Activated CD8-positive, alpha-beta memory T cell treated with anti-CD3 and anti-CD28 coated beads, Interleukin-2, amount 10 ng/mL, durations not matched to agents 7 days and 5 days (primary cell): ENCODE measurements at regions not wholly inside any gene's neighbourhood (a gene's known extent, or its start where the extent isn't known, plus 50 kb on each side); places are given as distances from the start of the nearest gene placed in this dataset.

Experiments used
- ATAC-seq: fragments of 150-1000 bp; cut with Tn5 transposase; one replicate; pipeline ENCODE4 v1.10.0; 2021; ENCODE audit warnings: moderate library complexity
- CTCF ChIA-PET: fragments of 350-600 bp; sonication (Branson Sonifier 250); formaldehyde crosslinking; loops from one replicate; lab custom pipeline; 2021; ENCODE audit warnings: antibody characterized with exemption; lab: Charles Lee
- DNase-seq: peaks from one replicate; pipeline ENCODE4 v3.0.0-alpha.2; 2020
- H3K27ac Mint-ChIP-seq: one replicate; pipeline ENCODE4 v1.8.0; 2021; ENCODE audit warnings: mild to moderate bottlenecking, mixed read lengths
- H3K27me3 Mint-ChIP-seq: one replicate; pipeline ENCODE4 v1.8.0; 2021; ENCODE audit warnings: mixed read lengths
- H3K36me3 Mint-ChIP-seq: one replicate; pipeline ENCODE4 v1.8.0; 2021; ENCODE audit warnings: mild to moderate bottlenecking, mixed read lengths
- H3K4me1 Mint-ChIP-seq: one replicate; pipeline ENCODE4 v1.8.0; 2021; ENCODE audit warnings: mixed read lengths
- H3K4me3 Mint-ChIP-seq: one replicate; pipeline ENCODE4 v1.8.0; 2021; ENCODE audit warnings: mild to moderate bottlenecking, moderate library complexity, mixed read lengths
- H3K9me3 Mint-ChIP-seq: one replicate; pipeline ENCODE4 v1.8.0; 2022; ENCODE audit warnings: low read depth, mixed read lengths

GRCh38 chr14:76264384-76264783 lies 111.6 kb upstream of the ESRRB start:
- ATAC-seq: no peak
- DNase-seq: no peak
- Mint-ChIP-seq H3K36me3 (no peaks in the 10 kb centered on the region), H3K27me3 (peaks cover 17% of the 10 kb centered on the region), H3K4me3 (no peak overlapping the region), H3K9me3 (no peaks in the 10 kb centered on the region), H3K4me1 (no peaks in the 10 kb centered on the region), H3K27ac (no peak overlapping the region)
- CTCF ChIA-PET: no interaction called here

GRCh38 chr14:76267322-76268046 lies 108.5 kb upstream of the ESRRB start:
- DNase-seq: no peak
- Mint-ChIP-seq H3K27ac (no peak overlapping the region), H3K27me3 (peaks cover 12% of the 10 kb centered on the region), H3K36me3 (no peaks in the 10 kb centered on the region), H3K4me3 (peak overlapping the region; percentile 23), H3K4me1 (no peaks in the 10 kb centered on the region), H3K9me3 (no peaks in the 10 kb centered on the region)
- no peak for ATAC-seq
- CTCF ChIA-PET: no interaction called here

GRCh38 chr14:76268047-76268431 lies 107.9 kb upstream of the ESRRB start:
- no peak for DNase-seq
- Mint-ChIP-seq H3K27ac (no peak overlapping the region), H3K27me3 (peaks cover 12% of the 10 kb centered on the region), H3K36me3 (no peaks in the 10 kb centered on the region), H3K9me3 (no peaks in the 10 kb centered on the region), H3K4me1 (no peaks in the 10 kb centered on the region), H3K4me3 (no peak overlapping the region)
- no peak for ATAC-seq
- CTCF ChIA-PET: no interaction called here

DNA sequence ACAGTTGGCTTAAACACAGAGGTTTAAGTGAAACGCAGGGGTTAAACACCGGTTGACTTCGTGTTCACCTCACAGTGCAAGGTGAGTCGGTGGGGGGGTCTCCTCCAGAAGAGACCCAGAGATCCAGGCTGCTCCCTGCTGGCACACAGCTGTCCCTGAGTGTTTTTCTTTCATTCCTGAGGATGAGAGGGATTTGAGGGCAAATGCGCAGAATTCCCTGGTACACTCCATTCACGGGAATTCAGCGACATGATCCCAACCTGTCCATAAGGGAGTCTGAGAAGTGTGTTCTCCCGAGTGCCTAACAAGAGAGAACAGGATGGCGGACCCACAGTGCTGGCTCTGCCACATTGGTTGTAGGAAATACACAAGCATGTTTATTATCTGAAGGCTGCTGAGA lies 107.2 kb upstream of the ESRRB start:
- CTCF ChIA-PET: no interaction called here
- Mint-ChIP-seq H3K27me3 (peaks cover 12% of the 10 kb centered on the region), H3K27ac (no peak overlapping the region), H3K4me3 (no peak overlapping the region), H3K4me1 (no peaks in the 10 kb centered on the region), H3K36me3 (no peaks in the 10 kb centered on the region), H3K9me3 (no peaks in the 10 kb centered on the region)
- DNase-seq (no peak), ATAC-seq (no peak)

- Mint-ChIP-seq H3K4me3 (no peak overlapping the region), H3K36me3 (no peaks in the 10 kb centered on the region), H3K9me3 (no peaks in the 10 kb centered on the region), H3K27me3 (peaks cover 10% of the 10 kb centered on the region), H3K27ac (no peak overlapping the region), H3K4me1 (no peaks in the 10 kb centered on the region)
- DNase-seq (no peak), ATAC-seq (no peak)
- CTCF ChIA-PET: no interaction called here
Observed at GRCh38 chr14:76271041-76271755, 104.7 kb upstream of the ESRRB start.

- CTCF ChIA-PET: no interaction called here
- Mint-ChIP-seq H3K36me3 (no peaks in the 10 kb centered on the region), H3K9me3 (no peaks in the 10 kb centered on the region), H3K4me1 (no peaks in the 10 kb centered on the region), H3K4me3 (no peak overlapping the region), H3K27me3 (peaks cover 8% of the 10 kb centered on the region), H3K27ac (no peak overlapping the region)
- DNase-seq (no peak), ATAC-seq (no peak)
Observed at GRCh38 chr14:76272349-76272748, 103.6 kb upstream of the ESRRB start.

DNA sequence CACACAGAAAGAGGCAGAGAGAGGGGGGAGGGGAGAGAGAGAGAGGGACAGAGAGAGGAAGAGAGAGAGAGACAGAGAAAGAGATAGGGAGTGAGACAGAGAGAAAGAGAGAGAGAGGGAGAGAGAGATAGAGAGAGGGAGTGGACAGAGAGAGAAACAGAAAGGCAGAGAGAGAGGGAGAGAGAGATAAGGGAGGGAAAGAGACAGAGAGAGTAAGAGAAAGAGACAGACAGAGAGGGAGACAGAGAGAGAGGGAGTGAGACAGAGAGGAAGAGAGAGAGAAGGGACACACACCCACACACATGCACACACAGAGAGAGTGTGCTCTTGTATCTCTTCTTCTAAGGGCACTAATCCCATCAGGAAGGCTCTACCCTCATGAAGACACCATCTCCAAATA lies 103.2 kb upstream of the ESRRB start:
- peaks cover 8% of the 10 kb centered on the region for H3K27me3 Mint-ChIP-seq
- no peaks in the 10 kb centered on the region for H3K4me1 Mint-ChIP-seq
- H3K4me3 Mint-ChIP-seq: no peak overlapping the region
- H3K27ac Mint-ChIP-seq: no peak overlapping the region
- no peaks in the 10 kb centered on the region for H3K36me3 Mint-ChIP-seq
- no peak for DNase-seq
- CTCF ChIA-PET: no interaction called here
- no peaks in the 10 kb centered on the region for H3K9me3 Mint-ChIP-seq
- ATAC-seq: no peak

- Mint-ChIP-seq H3K9me3 (no peaks in the 10 kb centered on the region), H3K27me3 (peaks cover 4% of the 10 kb centered on the region), H3K36me3 (no peaks in the 10 kb centered on the region), H3K27ac (no peak overlapping the region), H3K4me1 (no peaks in the 10 kb centered on the region), H3K4me3 (no peak overlapping the region)
- no peak for ATAC-seq
- DNase-seq: peak; percentile 12
- CTCF ChIA-PET: no interaction called here
Observed at GRCh38 chr14:76273346-76273745, 102.6 kb upstream of the ESRRB start.

DNA sequence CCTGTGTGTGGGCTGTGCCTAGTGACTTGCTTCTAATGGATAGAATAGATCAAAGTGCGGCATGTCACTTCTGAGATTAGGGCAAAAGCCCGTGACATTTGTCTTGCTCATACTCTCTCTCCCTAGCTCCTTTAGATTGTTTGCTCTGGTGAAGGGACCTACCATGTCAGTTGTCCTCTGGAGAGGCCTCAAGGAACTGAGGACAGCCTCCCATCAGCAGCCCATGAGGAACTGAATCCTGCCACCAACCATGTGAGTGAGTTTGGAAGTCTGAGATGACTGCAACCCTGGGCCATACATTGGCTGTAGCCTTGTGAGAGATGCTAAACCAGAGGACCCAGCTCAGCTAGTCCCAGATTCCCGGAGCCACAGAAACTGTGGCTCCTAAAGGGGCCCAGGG lies 101.6 kb upstream of the ESRRB start:
- CTCF ChIA-PET: no interaction called here
- DNase-seq (no peak), ATAC-seq (no peak)
- Mint-ChIP-seq H3K36me3 (no peaks in the 10 kb centered on the region), H3K4me1 (no peaks in the 10 kb centered on the region), H3K27ac (no peak overlapping the region), H3K27me3 (no peaks in the 10 kb centered on the region), H3K4me3 (no peak overlapping the region), H3K9me3 (no peaks in the 10 kb centered on the region)

DNA sequence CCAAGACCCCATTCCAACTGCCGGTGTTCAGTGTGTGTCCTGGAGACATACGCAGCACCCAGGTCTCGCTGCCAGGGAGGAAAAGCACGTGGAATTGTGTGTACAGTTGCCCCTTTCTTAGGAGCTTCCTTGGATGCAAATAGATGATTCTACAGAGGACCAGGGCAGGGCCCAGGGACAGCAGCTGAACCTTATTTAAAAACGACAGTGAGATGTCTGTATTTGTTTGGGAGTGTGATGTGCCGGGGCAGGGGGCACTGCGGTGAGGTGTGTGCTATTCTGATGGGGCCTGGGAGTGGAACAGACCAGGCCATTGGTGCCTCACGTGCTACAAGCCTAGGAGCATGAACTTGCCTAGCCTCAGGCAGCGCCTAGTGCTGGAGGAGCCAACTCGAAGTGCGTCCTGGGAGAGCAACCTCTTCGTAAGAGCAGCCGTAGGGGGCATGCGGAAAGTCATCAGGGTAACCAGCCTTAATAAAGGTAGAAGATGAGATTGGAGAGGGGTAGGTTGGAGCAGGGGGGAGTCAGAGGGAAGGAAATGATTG lies 98.3 kb upstream of the ESRRB start:
- no peak for ATAC-seq
- peak; percentile 27 for DNase-seq
- CTCF ChIA-PET: no interaction called here

GRCh38 chr14:76280221-76280620 lies 95.7 kb upstream of the ESRRB start:
- Mint-ChIP-seq H3K36me3 (peaks cover 1% of the 10 kb centered on the region), H3K9me3 (no peaks in the 10 kb centered on the region), H3K27ac (no peak overlapping the region), H3K4me3 (no peak overlapping the region), H3K27me3 (peaks cover 12% of the 10 kb centered on the region), H3K4me1 (no peaks in the 10 kb centered on the region)
- CTCF ChIA-PET: no interaction called here
- DNase-seq (peak; percentile 5), ATAC-seq (no peak)

More for the DNA sequence above, 98.3 kb upstream of the ESRRB start:
- Mint-ChIP-seq H3K4me1 (no peaks in the 10 kb centered on the region), H3K36me3 (no peaks in the 10 kb centered on the region), H3K27me3 (no peaks in the 10 kb centered on the region), H3K27ac (no peak overlapping the region), H3K4me3 (no peak overlapping the region), H3K9me3 (no peaks in the 10 kb centered on the region)

DNA sequence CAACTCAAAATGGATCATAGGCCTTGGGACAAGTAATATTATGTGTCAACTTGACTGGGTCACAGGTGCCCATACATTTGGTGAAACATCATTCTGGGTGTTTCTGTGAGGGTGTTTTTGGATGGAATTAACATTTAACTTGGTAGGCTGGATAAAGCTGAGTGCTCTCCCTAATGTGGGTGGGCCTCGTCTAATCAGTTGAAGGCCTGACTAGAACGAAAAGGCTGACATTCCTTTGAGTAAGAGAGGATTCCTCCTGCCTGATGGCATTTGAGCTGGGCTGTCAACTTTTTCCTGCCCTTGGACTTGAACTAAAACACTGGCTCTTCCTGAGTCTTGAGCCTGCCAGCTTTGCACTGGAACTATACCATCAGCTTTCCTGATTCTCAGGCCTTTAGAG lies 93.4 kb upstream of the ESRRB start:
- CTCF ChIA-PET: no interaction called here
- no peak overlapping the region for H3K4me3 Mint-ChIP-seq

DNA sequence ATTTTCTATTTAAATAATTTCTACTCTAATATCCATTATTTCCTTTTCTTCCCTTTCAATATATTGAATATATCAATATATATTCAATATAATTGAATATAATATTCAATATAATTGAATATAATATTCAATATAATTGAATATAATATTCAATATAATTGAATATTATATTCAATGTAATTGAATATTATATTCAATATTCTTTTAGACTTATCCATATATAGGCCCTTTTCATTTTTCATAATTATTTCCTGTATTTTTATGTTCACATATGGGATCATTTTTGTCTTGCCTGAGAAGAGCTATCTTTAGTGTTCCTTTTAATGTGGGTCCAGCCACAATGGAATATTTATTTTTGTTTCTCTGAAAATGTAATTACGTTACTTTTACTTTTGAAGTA lies 88.9 kb upstream of the ESRRB start:
- H3K36me3 Mint-ChIP-seq: peaks cover 1% of the 10 kb centered on the region
- no peaks in the 10 kb centered on the region for H3K9me3 Mint-ChIP-seq
- no peak overlapping the region for H3K27ac Mint-ChIP-seq
- H3K4me1 Mint-ChIP-seq: no peaks in the 10 kb centered on the region
- H3K4me3 Mint-ChIP-seq: no peak overlapping the region
- DNase-seq: no peak
- ATAC-seq: no peak
- CTCF ChIA-PET: no interaction called here
- peaks cover 31% of the 10 kb centered on the region for H3K27me3 Mint-ChIP-seq

More for the DNA sequence above, 93.4 kb upstream of the ESRRB start:
- Mint-ChIP-seq H3K27me3 (peaks cover 20% of the 10 kb centered on the region), H3K27ac (no peak overlapping the region), H3K36me3 (peaks cover 1% of the 10 kb centered on the region), H3K4me1 (no peaks in the 10 kb centered on the region), H3K9me3 (no peaks in the 10 kb centered on the region)
- ATAC-seq: no peak
- DNase-seq: peak; percentile 1

GRCh38 chr14:76289276-76289675 lies 86.7 kb upstream of the ESRRB start:
- Mint-ChIP-seq H3K9me3 (no peaks in the 10 kb centered on the region), H3K4me3 (no peak overlapping the region), H3K27me3 (peaks cover 25% of the 10 kb centered on the region), H3K36me3 (no peaks in the 10 kb centered on the region), H3K27ac (no peak overlapping the region), H3K4me1 (no peaks in the 10 kb centered on the region)
- DNase-seq: no peak
- CTCF ChIA-PET: no interaction called here
- no peak for ATAC-seq
